ENCODE measurements at regions not wholly inside any gene's neighbourhood (a gene's known extent, or its start where the extent isn't known, plus 50 kb on each side); places are given as distances from the start of the nearest gene placed in this dataset.

GRCh38 chr6:120938164-120938875 lies 396.0 kb downstream of the TBC1D32 start (continued):
- TF ChIP-seq CBX5 (IDR thresholded peaks at IDR 0.05; ENCODE audit: low read depth, low read length) (no peak), CTCF (IDR thresholded peaks at IDR 0.05; ENCODE audit: control extremely low read depth in 1 of 3, insufficient read depth in 1 of 3, low read depth in 1 of 3, low read length in 3 of 3) (no peak)
